Kidney capillary endothelial cell (primary cell): ENCODE measurements at regions not wholly inside any gene's neighbourhood (a gene's known extent, or its start where the extent isn't known, plus 50 kb on each side); places are given as distances from the start of the nearest gene placed in this dataset.
A peak's percentile ranks its signal among the peaks of the same experiment; 100 is the strongest.

Experiments used
- DNase-seq: peaks from one replicate; pipeline ENCODE4 v3.0.0-alpha.2; 2018; ENCODE audit warnings: low spot score

DNA sequence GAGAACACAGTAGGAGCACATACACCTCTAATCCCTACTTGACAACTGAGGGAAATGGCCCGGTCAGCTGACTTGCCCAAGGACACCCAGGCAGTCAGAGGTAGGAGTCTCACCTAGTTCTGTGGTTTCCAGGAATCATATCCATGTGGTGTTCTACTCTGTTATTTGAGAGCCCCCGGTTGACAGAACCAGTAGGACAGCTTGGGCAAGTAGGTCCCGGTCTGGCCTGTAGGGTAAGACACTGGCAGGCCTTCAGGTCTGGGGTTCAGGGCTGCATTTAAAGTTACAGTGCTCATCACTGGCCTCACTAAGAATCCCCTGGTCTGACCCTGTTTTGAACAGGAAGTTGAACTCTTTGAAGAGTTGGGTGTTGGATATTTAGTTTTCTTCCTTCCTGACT is 476.1 kb downstream of the SHQ1 start:
- no peak for DNase-seq

DNA sequence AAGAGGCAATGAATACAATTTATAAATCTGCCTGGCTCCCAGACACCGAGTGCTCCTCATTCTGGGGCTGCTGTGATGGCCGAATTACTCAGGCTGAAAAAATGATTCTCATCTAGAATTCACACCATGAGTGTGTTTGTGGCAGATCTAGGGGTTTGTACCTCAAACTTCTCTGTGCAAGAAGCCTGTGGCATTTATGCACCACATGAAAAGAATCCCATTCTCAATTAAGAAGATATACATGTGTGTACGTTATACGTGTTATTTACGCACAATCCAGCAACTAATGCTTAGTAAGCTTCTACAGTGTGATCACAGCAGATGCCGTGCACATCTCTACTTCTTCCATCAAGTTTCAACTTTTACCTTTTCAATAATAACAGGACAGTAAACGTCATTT is 476.8 kb downstream of the SHQ1 start:
- no peak for DNase-seq

DNA sequence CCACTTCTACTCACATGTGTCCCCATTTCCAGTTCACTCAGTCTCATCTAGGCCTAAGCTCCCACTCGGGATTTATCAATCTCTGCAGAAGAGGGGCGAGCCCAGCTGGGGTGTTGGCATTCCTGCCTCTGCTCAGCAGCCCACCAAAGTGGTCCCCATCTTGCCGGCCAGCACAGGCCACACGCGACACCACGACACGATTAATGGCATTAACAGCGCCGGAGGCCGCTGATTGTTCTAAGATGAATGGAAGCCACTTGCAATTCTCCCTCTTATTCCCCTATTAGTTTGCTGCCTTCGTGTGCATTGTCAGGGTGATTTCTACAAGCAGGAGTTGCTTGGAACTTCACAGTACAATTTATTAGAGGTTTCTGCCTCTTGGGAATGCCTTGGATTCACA is 477.3 kb downstream of the SHQ1 start:
- no peak for DNase-seq

DNA sequence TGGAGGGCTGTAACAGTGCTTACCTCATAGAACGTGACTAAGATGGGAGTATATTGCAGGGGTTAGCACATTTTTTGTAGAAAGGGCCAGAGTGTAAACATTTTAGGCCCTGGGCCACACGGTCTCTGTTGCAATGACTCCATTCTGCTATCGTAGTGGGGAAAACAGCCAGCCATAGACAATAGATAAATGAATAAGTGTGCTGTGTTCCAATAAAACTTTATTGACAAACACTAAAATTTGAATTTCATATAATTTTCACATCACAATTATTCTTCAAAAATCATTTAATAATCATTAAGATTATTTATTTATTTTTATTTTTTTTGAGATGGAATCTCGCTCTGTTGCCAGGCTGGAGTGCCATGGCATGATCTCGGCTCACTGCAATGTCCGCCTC is 478.6 kb downstream of the SHQ1 start:
- DNase-seq: no peak

DNA sequence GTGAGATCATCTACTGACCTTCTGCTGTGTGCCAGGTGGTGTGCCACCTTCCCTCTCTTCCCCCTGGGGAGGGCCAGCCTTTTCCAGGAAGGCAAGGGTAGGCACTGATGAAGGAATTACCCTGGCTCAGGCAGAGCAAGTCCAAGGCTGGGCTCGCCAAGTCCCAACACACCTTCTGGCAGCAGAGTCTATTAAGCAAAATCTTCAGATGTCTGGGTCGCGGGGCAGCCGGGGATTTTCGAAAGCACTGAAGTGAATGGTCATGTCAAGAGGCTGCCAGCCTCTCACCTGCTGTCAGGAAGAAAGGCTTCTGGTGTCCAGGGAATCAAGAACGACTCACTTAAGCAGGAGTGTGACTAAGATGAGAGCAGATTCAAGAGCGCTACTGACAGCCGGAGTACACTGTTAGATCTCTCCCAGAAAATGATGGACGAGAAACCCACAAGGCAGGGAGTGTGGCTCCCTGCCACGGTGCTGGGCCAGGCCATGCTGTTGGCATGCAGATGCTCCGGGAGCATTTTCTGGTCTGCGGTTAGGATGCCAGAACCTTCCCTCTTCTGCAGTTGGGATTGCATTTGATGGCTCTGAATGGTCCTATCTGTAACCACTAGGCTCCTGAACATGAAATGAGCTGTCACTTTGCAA is 479.8 kb downstream of the SHQ1 start:
- DNase-seq: no peak

DNA sequence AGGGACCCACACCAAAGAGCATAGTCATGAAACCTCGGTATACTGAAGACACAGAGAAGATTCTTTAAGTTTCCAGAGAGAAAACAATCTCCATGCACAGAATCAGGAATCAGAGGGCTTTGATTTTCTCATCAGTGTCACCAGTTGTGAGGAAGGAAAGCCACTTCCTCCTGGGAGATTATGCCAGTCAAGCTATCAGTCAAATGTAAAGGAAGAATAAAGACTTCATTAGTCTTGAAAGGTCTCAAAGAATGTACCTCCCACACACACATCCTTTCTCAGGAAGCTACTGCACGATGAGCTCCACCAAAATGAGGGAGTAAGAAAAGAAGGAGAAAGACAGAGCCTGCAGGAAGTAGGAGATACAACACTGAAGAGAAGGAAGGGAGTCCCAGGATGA is 486.3 kb downstream of the SHQ1 start:
- DNase-seq: no peak

DNA sequence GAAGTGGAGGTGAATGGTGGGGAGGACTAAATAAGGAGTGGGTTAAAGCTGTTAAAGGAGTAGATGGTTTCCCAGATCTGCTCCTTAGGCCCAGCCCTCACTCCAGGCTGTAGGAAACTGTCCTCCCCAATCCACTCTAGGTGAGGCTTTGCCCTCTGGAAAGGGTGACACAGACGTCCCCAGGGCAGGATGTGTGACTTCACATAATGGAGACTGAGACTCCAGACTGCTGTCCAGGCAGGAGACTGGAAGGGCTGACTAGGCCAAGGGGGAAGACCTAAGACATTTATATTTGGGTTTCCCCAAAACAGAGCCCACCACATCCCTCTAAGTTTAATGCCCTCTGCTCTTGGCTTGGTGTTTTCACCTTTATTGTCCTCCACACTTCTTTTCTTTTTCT is 488.5 kb downstream of the SHQ1 start:
- no peak for DNase-seq

DNA sequence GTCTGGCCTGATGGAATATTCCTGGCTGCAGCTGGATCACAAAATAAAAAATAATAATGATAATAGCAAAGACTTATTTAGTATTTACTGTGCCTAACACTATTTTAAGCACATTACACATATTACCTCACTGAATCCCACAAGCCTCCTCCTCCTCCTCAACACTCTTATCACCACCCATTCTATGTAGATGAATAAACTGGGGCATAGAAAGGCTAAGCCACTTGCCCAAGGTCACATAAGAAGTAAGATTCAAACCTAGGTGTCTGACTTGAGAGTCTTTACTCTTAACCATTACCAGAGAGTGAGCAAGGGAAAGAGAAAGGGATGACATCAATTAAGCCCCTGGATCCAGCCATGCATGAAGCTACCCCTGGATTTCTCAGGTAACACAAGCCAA is 493.1 kb downstream of the SHQ1 start:
- no peak for DNase-seq

DNA sequence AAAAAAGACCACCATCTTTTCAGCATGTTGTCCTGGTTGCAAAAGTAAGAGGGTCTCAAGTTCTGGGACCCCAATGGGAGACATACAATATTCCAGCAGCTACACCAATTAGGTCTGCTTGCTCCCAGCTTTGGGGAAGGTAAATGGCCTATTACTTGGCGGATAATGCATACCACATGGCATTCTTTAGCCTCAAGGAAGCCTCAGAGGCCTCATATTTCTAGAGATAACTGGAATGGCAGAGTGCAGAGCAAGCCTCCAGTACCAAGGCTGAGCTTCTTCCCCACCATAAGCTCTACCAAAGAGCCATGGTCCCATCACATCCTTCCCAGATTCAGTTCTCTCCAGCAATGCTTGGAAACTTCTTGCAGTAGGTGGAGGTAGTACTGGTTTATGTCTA is 493.8 kb downstream of the SHQ1 start:
- DNase-seq: no peak

DNA sequence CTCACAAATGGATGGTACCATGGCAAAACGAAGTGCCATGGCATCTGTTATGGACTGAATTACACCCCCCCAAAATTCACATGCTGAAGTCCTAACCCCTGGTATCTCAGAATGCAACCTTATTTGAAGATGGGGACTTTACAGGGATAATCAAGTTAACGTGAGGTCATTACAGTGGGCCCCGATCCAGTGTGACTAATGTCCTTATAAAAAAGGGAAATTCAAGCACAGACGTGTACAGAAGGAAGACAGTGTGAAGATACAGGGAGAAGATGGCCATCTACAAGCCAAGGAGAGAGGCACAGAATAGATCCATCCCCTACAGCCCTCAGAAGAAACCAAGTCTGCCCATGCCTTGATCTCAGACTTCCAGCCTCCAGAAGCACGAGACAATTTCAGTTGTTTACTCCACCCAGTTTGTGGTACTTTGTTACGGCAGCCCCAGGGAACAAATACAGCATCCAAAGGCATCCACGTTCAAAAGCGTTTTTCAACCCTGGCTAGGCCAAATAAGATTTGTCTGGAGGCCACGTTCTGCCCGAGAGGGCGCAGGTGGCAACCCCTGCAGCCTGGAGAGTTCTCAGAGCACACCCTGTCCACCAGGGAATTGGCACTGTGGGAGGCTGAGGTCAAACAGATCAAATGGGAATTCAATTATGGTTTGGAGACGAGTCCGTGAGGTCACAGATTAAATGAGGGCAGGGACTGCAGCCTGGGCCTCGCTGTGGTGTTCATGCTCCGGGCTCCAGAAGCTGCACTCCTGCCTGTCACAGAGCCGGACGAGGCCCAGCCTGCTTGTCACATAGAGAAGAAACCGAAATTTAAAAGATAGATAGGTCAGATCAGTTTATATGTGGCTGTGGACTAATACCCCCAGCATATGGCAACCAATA is 494.8 kb downstream of the SHQ1 start:
- no peak for DNase-seq

DNA sequence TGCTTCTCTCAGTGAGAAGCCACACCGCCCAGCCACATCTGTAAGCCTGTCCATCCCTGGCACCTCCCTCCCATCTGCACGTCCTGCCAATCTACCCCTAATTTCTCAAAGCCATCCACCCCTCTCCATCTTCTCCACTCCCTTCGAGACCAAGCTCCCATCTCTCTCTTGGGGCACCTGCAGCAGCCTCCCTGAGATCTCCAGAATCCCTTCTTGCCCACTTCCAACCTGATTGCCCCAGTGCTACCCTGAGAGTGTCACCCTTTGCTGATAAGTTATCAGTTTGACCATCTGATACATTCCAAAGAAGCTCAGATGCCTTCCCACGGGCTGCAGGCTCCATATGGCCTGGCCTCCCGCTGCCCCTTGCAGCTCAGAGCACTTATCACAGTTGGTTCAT is 496.1 kb downstream of the SHQ1 start:
- no peak for DNase-seq

DNA sequence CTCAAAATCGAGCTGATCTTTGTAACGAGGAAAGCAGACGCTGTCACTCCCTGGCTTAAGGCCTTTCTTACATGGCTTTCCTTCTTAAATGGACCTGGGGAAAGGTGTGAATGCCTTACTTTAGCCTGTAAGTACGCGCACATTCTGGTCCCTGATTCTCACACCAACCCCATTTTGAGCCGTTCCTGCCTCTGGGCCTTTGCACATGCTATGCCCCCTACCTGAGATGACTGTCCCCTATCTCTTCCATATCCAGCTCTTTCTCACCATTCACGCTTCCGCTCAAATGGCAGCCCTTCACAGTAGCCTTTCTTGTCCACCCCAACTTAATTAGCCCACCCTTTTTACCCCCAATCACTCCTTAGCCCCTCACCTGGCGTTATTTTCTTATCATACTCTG is 496.7 kb downstream of the SHQ1 start:
- no peak for DNase-seq

DNA sequence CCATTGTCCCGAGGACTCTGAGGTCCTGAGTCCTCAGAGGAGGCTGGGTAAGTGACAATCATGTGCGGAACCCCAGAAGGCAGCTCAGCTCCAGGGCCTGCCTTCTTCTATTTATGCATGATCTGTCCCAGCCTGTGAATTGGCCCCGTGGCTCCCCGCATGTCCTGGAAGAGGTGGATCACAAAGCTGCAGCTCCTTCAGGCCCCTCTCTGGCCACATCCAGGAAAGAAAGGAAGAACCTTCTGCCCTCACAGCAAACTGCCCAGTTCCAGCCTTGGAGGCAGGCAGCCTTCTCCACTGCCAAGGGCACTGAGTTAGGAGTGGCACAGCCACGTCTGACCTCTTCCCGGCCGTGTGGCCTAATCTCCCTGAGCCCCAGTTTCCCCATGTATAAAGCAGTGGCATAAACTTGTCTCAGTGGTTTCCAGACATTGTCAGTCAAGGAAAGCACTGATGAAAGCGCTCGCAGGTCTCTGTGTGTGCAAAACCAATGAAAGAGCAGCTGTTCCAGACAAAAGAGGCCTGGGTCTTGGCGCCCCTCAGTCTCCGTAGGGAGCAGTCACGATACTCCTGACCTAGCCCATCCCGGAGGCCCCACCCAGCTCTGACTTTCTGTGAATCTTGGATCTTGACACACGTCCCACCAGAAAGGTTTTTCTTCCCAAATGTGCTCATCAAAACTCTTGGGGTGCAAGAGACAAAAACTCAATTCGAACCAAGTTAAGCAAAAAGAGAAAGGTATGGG is 497.3 kb downstream of the SHQ1 start:
- no peak for DNase-seq

DNA sequence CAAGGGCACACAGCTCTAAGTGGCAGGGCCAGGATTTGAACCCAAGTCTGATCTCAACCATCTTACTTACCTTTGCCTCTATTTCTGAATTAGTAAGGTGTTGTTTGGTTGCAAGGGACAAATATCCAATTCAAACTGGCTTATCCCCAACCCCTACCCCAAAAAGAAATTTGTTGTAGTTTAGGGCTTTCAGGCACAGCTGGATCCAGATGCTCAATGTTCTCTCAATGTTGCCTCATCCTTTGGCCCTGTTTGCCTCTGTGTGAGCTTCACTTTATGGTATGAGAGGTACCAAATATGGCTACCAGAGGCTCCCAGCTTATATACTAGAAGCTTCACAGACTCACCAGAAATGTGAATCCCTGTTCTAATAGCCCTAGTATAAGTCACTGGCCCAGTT is 499.9 kb downstream of the SHQ1 start:
- DNase-seq: no peak

DNA sequence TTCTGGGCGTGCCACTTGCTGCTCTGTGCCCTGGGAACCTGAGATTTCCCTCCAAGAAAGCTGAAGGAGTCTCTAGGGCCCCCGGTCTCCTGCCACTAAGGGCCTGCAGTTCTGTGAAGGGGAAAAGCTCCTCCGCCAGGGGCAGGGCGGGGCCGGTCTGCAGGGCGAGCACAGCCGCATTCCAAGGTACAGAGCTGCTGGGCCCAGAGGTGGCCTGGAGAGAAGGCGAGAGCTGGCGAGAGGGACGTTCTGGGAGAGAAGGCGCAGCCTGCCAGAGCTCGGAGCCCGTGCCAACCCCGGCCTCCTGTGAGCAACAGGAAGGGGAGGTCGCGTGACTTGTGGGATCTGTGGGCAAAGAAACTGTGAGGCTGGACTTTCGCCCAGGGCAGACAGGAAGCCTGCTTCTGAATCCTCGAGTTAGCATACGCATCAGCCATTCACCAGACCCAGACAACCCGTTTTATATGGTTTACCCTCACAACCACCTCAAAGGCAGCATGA is 500.4 kb downstream of the SHQ1 start:
- no peak for DNase-seq

DNA sequence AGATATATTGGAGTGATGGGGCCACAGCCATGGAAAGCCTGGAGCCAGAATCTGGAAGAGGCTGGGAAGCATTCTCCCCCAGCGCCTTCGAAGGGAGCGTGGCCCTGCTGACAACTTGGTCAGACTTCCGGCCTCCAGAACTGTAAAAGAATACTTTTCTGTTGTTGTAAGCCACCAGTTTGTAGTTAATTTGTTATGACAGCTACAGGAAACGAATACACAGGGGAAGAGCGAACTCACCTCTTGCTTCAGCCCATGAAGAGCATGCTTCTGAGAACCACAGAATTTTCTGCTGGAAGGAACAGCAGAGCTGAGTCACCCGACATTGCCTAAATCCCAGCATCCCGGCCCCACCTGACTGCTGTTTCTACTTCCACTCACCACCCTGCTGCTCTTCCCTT is 501.7 kb downstream of the SHQ1 start:
- peak; percentile 88 for DNase-seq

DNA sequence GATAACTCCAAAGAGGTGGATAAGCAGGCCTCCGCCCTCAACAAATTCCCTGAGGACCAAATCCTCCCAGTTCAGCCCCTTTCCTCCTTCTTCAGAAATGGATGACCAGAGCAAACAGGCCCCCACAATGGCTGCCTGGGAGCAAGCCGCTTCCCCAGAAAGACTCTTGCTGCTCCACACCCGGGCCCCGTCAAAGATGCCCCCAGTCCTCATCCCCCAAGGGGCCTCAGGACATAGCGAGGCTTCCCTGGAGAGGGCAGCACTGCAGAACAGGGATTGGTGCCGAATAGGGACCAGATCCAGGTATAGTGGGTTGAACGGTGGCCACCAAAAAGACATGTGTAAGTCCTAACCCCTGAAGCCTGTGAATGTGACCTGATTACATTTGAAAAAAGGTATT is 502.3 kb downstream of the SHQ1 start:
- no peak for DNase-seq

DNA sequence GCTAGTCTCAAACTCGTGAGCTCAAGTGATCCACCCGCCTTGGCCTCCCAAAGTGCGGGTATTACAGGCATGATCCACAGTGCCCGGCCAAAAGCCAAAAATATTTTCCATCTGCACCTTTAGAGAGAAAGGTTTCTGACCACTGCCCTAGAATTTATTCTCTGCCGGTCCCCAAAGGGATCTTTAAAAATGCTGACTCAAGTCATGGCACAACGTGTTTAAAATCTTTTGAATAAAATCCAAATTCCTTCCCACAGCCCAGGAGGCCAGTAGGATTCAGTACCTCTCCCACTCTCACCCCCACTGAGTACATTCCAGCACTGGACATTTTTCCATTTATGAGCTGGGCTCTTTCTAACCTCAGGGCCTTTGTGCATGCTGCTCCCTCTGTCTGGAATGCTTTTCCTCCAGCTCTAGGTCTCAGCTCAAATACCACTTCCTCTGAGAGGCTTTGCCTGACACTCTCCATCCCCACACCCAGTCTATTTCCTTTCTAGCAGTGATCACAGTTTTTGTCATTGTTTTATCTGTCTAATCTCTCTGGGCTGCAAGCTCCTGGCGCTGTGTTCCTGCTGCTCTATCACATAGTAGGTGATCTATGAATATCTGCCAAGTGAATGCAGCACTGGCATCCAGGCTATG is 502.9 kb downstream of the SHQ1 start:
- peak; percentile 45 for DNase-seq

DNA sequence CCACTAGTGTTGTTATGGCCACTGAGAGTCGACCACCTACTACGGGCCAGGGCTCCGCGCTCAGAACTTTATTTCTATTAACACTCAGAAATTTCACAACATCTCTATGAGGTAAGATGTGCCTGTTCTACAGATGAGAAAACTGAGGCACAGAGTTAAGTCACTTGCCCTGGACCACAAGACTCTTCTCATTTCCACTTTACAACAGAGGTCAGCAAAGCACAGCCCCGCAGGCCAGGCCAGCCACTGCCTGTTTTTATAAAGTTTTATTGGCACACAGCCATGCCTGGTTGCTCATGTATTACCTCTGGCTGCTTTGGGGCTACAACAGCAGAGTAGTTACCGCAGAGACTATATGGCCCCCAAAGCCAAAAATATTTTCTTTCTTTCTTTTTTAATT is 503.6 kb downstream of the SHQ1 start:
- no peak for DNase-seq

DNA sequence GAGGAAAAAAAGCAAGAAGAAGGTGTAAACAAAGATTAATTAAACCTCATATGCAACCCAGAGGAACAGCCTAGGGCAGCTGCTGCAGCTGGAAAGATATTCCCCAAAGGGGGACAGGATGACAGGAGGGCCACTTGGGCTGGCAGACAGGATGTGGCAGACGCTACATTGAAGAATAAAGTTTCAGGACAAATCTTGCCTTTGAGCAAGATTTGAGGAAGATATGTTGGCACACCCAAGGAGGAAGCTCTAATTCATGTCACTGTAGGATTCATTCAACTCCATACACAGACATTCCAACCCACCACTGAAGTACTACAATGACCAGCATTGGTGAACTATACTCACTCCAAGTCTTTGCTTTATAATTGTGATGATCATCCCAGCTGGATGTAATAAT is 504.0 kb downstream of the SHQ1 start:
- DNase-seq: no peak

DNA sequence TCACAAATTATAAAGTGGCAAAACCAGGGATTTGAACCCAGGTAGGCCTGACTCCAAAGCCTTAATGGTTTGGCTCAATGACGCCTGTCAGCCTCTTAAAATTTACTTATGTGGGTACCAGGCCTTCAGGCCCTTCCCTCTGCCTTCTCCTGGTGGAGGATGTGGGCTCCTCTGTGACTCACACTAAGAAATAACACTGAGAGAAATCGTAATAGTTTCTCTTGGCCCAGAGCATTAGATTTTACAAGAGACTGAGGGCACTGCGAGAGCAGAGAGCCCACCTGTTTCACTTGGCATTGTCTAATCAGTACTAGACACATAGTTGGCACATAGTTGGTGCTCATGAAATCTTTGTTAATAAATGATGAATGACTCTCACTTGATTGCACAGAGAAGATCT is 505.2 kb downstream of the SHQ1 start:
- DNase-seq: no peak

DNA sequence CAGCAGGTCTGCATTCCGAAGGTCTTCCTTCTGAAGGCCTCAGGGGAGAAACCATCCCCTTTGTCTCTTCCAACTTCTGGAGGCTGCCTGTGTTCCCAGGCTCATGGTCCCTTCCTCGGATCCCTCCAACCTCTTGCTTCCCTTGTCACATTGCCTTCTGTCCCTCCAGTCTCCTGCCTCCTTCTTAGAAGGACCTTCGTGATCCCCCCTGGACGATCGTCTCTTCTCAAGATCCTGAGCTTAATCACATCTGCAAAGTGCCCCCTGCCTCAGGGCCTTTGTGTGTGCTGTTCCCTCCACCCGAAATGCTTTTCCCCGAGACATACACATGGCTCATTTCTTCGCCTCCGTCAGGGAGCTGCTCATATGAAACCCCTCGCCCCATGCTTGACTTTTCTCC is 505.8 kb downstream of the SHQ1 start:
- DNase-seq: no peak
